ENCODE measurements at regions not wholly inside any gene's neighbourhood (a gene's known extent, or its start where the extent isn't known, plus 50 kb on each side); places are given as distances from the start of the nearest gene placed in this dataset.

GRCh38 chr3:38968403-38968802, 83.3 kb downstream of the SCN11A start:
- Histone ChIP-seq H3K27me3 (replicated peaks; ENCODE audit: insufficient read depth, low read depth, low read length, poor library complexity) (no peaks in the 10 kb centered on the region), H3K4me3 (ENCODE audit: low read depth, low read length, poor library complexity, severe bottlenecking) (no peak overlapping the region), H3K36me3 (ENCODE audit: insufficient read depth, low read length, poor library complexity, severe bottlenecking) (no peaks in the 10 kb centered on the region), H3K9me3 (ENCODE audit: low read depth, low read length, poor library complexity, severe bottlenecking) (no peaks in the 10 kb centered on the region), H3K4me1 (ENCODE audit: insufficient read depth, low read length, poor library complexity, severe bottlenecking) (no peaks in the 10 kb centered on the region), H3K27ac (ENCODE audit: low read depth, low read length, poor library complexity, severe bottlenecking) (no peak overlapping the region)
- TF ChIP-seq CTCF (conservative IDR thresholded peaks at IDR 0.05; ENCODE audit: low read depth, low read length): no peak
- TF ChIP-seq EZH2 (IDR thresholded peaks at IDR 0.05; ENCODE audit: borderline replicate concordance, low read depth, low read length, poor library complexity, severe bottlenecking): no peak
- no peak for DNase-seq (ENCODE audit: low spot score)
- no TSS peak for BruUV-seq (replicated peaks)
- ChIA-PET CTCF (no interaction called here), POLR2A (ENCODE audit: low non-redundant PET) (no interaction called here)
- intact Hi-C loops (cut with micrococcal nuclease; ENCODE audit: unreplicated experiment): no loop called here

- ChIA-PET CTCF (no interaction called here), POLR2A (ENCODE audit: low non-redundant PET) (interaction anchor here (0.6 kb wide), 1 partner anchor 316 kb away, joined by 3 read pairs; no protein-coding TSS in a partner anchor)
- Histone ChIP-seq H3K9me3 (ENCODE audit: low read depth, low read length, poor library complexity, severe bottlenecking) (no peaks in the 10 kb centered on the region), H3K27me3 (replicated peaks; ENCODE audit: insufficient read depth, low read depth, low read length, poor library complexity) (no peaks in the 10 kb centered on the region), H3K4me3 (ENCODE audit: low read depth, low read length, poor library complexity, severe bottlenecking) (no peak overlapping the region), H3K27ac (ENCODE audit: low read depth, low read length, poor library complexity, severe bottlenecking) (no peak overlapping the region), H3K36me3 (ENCODE audit: insufficient read depth, low read length, poor library complexity, severe bottlenecking) (no peaks in the 10 kb centered on the region), H3K4me1 (ENCODE audit: insufficient read depth, low read length, poor library complexity, severe bottlenecking) (no peaks in the 10 kb centered on the region)
- TF ChIP-seq CTCF (conservative IDR thresholded peaks at IDR 0.05; ENCODE audit: low read depth, low read length): no peak
- TF ChIP-seq EZH2 (IDR thresholded peaks at IDR 0.05; ENCODE audit: borderline replicate concordance, low read depth, low read length, poor library complexity, severe bottlenecking): no peak
- DNase-seq (ENCODE audit: low spot score): no peak
- BruUV-seq (replicated peaks): no TSS peak
- intact Hi-C loops (cut with micrococcal nuclease; ENCODE audit: unreplicated experiment): no loop called here
Observed at GRCh38 chr3:38967693-38967989, 84.1 kb downstream of the SCN11A start.

- no peak overlapping the region for H3K27ac ChIP-seq (ENCODE audit: low read depth, low read length, poor library complexity, severe bottlenecking)
- H3K9me3 ChIP-seq (ENCODE audit: low read depth, low read length, poor library complexity, severe bottlenecking): no peaks in the 10 kb centered on the region
- intact Hi-C loops (cut with micrococcal nuclease; ENCODE audit: unreplicated experiment): no loop called here
- H3K4me1 ChIP-seq (ENCODE audit: insufficient read depth, low read length, poor library complexity, severe bottlenecking): no peaks in the 10 kb centered on the region
- H3K27me3 ChIP-seq (replicated peaks; ENCODE audit: insufficient read depth, low read depth, low read length, poor library complexity): no peaks in the 10 kb centered on the region
- H3K36me3 ChIP-seq (ENCODE audit: insufficient read depth, low read length, poor library complexity, severe bottlenecking): no peaks in the 10 kb centered on the region
- TF ChIP-seq CTCF (conservative IDR thresholded peaks at IDR 0.05; ENCODE audit: low read depth, low read length) (no peak), EZH2 (IDR thresholded peaks at IDR 0.05; ENCODE audit: borderline replicate concordance, low read depth, low read length, poor library complexity, severe bottlenecking) (no peak)
- H3K4me3 ChIP-seq (ENCODE audit: low read depth, low read length, poor library complexity, severe bottlenecking): no peak overlapping the region
- BruUV-seq (replicated peaks): no TSS peak
- ChIA-PET POLR2A (ENCODE audit: low non-redundant PET) (interaction anchor here (0.6 kb wide), 1 partner anchor 317 kb away, joined by 3 read pairs; no protein-coding TSS in a partner anchor), CTCF (no interaction called here)
- DNase-seq (ENCODE audit: low spot score): no peak
Observed at GRCh38 chr3:38966811-38967692, 84.7 kb downstream of the SCN11A start.

All from A673 (cell line).